Neural cell (in vitro differentiated cells): ENCODE measurements at regions not wholly inside any gene's neighbourhood (a gene's known extent, or its start where the extent isn't known, plus 50 kb on each side); places are given as distances from the start of the nearest gene placed in this dataset.

Experiments
- H2AFZ ChIP-seq: fragments of 200-600, 300-800 bp; sonication (generic), shearing (Covaris generic); 2 replicates; pipeline ENCODE4 v1.6.0; 2014; ENCODE audit warnings: low read depth, mild to moderate bottlenecking, antibody characterized with exemption, low read length, moderate library complexity
- H3F3A ChIP-seq: fragments of 200-600 bp; shearing (Covaris generic); 2 replicates; pipeline ENCODE4 v1.6.1; 2016; ENCODE audit warnings: mild to moderate bottlenecking, moderate library complexity, mixed read lengths, antibody characterized with exemption, low read length; ENCODE audit not compliant: insufficient read depth, poor library complexity, severe bottlenecking
- H3K27ac ChIP-seq: fragments of 200-600, 300-800 bp; sonication (generic), shearing (Covaris generic); 2 replicates; pipeline ENCODE4 v1.5.1; 2014; ENCODE audit warnings: mild to moderate bottlenecking, low read length, moderate library complexity
- H3K27me3 ChIP-seq: fragments of 300-800, 200-600 bp; sonication (generic), shearing (Covaris generic); 2 replicates; pipeline ENCODE4 v1.6.0; 2014; ENCODE audit warnings: mild to moderate bottlenecking, low read depth, low read length, moderate library complexity; ENCODE audit not compliant: insufficient read depth
- H3K36me3 ChIP-seq: fragments of 300-800, 200-600 bp; sonication (generic), shearing (Covaris generic); 2 replicates; pipeline ENCODE4 v1.5.1; 2014; ENCODE audit warnings: mild to moderate bottlenecking, antibody characterized with exemption, low read length, moderate library complexity; ENCODE audit not compliant: insufficient read depth
- H3K4me2 ChIP-seq: fragments of 300-800, 200-600 bp; sonication (generic), shearing (Covaris generic); 2 replicates; pipeline ENCODE4 v1.6.0; 2014; ENCODE audit warnings: mild to moderate bottlenecking, low read length
- H3K4me3 ChIP-seq: fragments of 300-800, 200-600 bp; sonication (generic), shearing (Covaris generic); 2 replicates; pipeline ENCODE4 v1.5.1; 2014; ENCODE audit warnings: mild to moderate bottlenecking, low read length, moderate library complexity
- H3K79me2 ChIP-seq: fragments of 200-600 bp; shearing (Covaris generic); replicated peaks from 2 replicates; pipeline ENCODE4 v1.6.0; 2014; ENCODE audit warnings: mild to moderate bottlenecking, low read length, moderate library complexity; ENCODE audit not compliant: insufficient read depth
- H3K9ac ChIP-seq: fragments of 300-800, 200-600 bp; sonication (generic), shearing (Covaris generic); 2 replicates; pipeline ENCODE4 v1.6.1; 2016; ENCODE audit warnings: mild to moderate bottlenecking, low read length, mixed read lengths
- H3K9me2 ChIP-seq: fragments of 200-600 bp; shearing (Covaris generic); 2 replicates; pipeline ENCODE4 v1.6.1; 2016; ENCODE audit warnings: mild to moderate bottlenecking, low read length, mixed read lengths; ENCODE audit not compliant: insufficient read depth
- H3K9me3 ChIP-seq: fragments of 200-600, 300-800 bp; sonication (generic), shearing (Covaris generic); 2 replicates; pipeline ENCODE4 v1.6.1; 2016; ENCODE audit warnings: mild to moderate bottlenecking, mixed run types, low read length, moderate library complexity, mixed read lengths
- H4K20me1 ChIP-seq: fragments of 200-600 bp; shearing (Covaris generic); 2 replicates; pipeline ENCODE4 v1.6.1; 2016; ENCODE audit warnings: mild to moderate bottlenecking, mixed run types; ENCODE audit not compliant: insufficient read depth
- EP300 ChIP-seq: fragments of 450-650 bp; conservative IDR thresholded peaks from 2 replicates; pipeline ENCODE4 v1.6.1; 2014; ENCODE audit warnings: antibody characterized with exemption, mild to moderate bottlenecking, moderate library complexity; ENCODE audit not compliant: poor library complexity, severe bottlenecking
- EZH2 ChIP-seq: fragments of 200-600, 300-800 bp; shearing (Covaris generic), sonication (generic); IDR thresholded peaks from 2 replicates; pipeline ENCODE4 v1.6.1; 2014; ENCODE audit warnings: antibody characterized with exemption, low read length, borderline replicate concordance, mild to moderate bottlenecking; ENCODE audit not compliant: insufficient read depth, poor library complexity, severe bottlenecking
- MXI1 ChIP-seq: fragments of 450-650 bp; conservative IDR thresholded peaks from 2 replicates; pipeline ENCODE4 v1.6.1; 2014; ENCODE audit warnings: antibody characterized with exemption, mild to moderate bottlenecking; ENCODE audit not compliant: poor library complexity, severe bottlenecking
- POLR2AphosphoS5 ChIP-seq: IDR thresholded peaks from 2 replicates; pipeline ENCODE4 v1.6.1; 2012
- RAD21 ChIP-seq: fragments of 450-650 bp; conservative IDR thresholded peaks from 2 replicates; pipeline ENCODE4 v1.6.1; 2014; ENCODE audit warnings: antibody characterized with exemption, mild to moderate bottlenecking, moderate library complexity
- SMC3 ChIP-seq: fragments of 450-650 bp; conservative IDR thresholded peaks from 2 replicates; pipeline ENCODE4 v1.6.1; 2014; ENCODE audit warnings: antibody characterized with exemption, mild to moderate bottlenecking, moderate library complexity; ENCODE audit not compliant: poor library complexity
- TAF1 ChIP-seq: IDR thresholded peaks from 2 replicates; pipeline ENCODE4 v1.6.1; 2012; ENCODE audit warnings: low read depth
- TF ChIP-seq, protein P1 (sequence below): fragments of 450-650 bp; IDR thresholded peaks from 2 replicates; pipeline ENCODE4 v1.5.1; 2014; ENCODE audit warnings: antibody characterized with exemption, mild to moderate bottlenecking, moderate library complexity; ENCODE audit not compliant: poor library complexity, severe bottlenecking
- TF ChIP-seq, protein P2 (sequence below): IDR thresholded peaks from 2 replicates; pipeline ENCODE4 v1.6.1; 2012; ENCODE audit warnings: borderline replicate concordance

GRCh38 chr2:228927028-228928010 is 343.8 kb downstream of the PID1 start:
- no peaks in the 10 kb centered on the region for H3K27me3 ChIP-seq
- H3K27ac ChIP-seq: no peak overlapping the region
- H4K20me1 ChIP-seq: no peaks in the 10 kb centered on the region
- no peak overlapping the region for H2AFZ ChIP-seq
- no peaks in the 10 kb centered on the region for H3K9me2 ChIP-seq
- no peaks in the 10 kb centered on the region for H3K9me3 ChIP-seq
- TF ChIP-seq EP300 (no peak), RAD21 (no peak), POLR2AphosphoS5 (no peak), SMC3 (no peak), EZH2 (no peak), TAF1 (no peak), MXI1 (no peak)
- TF ChIP-seq, protein P1, sequence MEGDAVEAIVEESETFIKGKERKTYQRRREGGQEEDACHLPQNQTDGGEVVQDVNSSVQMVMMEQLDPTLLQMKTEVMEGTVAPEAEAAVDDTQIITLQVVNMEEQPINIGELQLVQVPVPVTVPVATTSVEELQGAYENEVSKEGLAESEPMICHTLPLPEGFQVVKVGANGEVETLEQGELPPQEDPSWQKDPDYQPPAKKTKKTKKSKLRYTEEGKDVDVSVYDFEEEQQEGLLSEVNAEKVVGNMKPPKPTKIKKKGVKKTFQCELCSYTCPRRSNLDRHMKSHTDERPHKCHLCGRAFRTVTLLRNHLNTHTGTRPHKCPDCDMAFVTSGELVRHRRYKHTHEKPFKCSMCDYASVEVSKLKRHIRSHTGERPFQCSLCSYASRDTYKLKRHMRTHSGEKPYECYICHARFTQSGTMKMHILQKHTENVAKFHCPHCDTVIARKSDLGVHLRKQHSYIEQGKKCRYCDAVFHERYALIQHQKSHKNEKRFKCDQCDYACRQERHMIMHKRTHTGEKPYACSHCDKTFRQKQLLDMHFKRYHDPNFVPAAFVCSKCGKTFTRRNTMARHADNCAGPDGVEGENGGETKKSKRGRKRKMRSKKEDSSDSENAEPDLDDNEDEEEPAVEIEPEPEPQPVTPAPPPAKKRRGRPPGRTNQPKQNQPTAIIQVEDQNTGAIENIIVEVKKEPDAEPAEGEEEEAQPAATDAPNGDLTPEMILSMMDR: no peak
- TF ChIP-seq, protein P2, sequence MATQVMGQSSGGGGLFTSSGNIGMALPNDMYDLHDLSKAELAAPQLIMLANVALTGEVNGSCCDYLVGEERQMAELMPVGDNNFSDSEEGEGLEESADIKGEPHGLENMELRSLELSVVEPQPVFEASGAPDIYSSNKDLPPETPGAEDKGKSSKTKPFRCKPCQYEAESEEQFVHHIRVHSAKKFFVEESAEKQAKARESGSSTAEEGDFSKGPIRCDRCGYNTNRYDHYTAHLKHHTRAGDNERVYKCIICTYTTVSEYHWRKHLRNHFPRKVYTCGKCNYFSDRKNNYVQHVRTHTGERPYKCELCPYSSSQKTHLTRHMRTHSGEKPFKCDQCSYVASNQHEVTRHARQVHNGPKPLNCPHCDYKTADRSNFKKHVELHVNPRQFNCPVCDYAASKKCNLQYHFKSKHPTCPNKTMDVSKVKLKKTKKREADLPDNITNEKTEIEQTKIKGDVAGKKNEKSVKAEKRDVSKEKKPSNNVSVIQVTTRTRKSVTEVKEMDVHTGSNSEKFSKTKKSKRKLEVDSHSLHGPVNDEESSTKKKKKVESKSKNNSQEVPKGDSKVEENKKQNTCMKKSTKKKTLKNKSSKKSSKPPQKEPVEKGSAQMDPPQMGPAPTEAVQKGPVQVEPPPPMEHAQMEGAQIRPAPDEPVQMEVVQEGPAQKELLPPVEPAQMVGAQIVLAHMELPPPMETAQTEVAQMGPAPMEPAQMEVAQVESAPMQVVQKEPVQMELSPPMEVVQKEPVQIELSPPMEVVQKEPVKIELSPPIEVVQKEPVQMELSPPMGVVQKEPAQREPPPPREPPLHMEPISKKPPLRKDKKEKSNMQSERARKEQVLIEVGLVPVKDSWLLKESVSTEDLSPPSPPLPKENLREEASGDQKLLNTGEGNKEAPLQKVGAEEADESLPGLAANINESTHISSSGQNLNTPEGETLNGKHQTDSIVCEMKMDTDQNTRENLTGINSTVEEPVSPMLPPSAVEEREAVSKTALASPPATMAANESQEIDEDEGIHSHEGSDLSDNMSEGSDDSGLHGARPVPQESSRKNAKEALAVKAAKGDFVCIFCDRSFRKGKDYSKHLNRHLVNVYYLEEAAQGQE: no peak
- H3K79me2 ChIP-seq: no peaks in the 10 kb centered on the region
- no peaks in the 10 kb centered on the region for H3K36me3 ChIP-seq
- no peak overlapping the region for H3K4me3 ChIP-seq
- H3K4me2 ChIP-seq: no peak overlapping the region
- H3F3A ChIP-seq: no peaks in the 10 kb centered on the region
- H3K9ac ChIP-seq: no peak overlapping the region

DNA sequence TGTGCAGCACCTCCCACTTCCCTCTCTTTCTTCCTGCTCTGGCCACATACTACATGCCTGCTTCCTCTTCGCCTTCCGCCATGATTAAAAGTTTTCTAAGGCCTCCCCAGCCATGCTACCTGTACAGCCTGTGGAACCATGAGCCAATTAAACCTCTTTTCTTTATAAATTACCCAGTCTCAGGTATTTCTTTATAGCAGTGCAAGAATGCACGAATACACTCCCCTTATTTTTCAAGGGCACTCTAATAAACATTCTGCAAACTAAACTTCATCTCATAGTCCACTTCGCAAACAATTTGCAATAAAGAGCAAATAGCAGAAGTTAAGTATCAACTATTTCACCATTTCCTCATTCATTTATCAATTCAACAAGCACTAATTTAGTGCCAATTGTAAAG is 351.3 kb downstream of the PID1 start:
- Histone ChIP-seq H2AFZ (no peak overlapping the region), H3K27ac (no peak overlapping the region), H3K36me3 (no peaks in the 10 kb centered on the region), H3F3A (no peaks in the 10 kb centered on the region), H3K9me3 (no peaks in the 10 kb centered on the region), H3K9ac (no peak overlapping the region), H4K20me1 (no peaks in the 10 kb centered on the region), H3K4me3 (no peak overlapping the region), H3K79me2 (no peaks in the 10 kb centered on the region), H3K4me2 (no peak overlapping the region), H3K9me2 (no peaks in the 10 kb centered on the region), H3K27me3 (no peaks in the 10 kb centered on the region)
- no peak for TF ChIP-seq SMC3
- no peak for TF ChIP-seq POLR2AphosphoS5
- TF ChIP-seq EP300: no peak
- TF ChIP-seq MXI1: no peak
- TF ChIP-seq, protein P2: no peak
- no peak for TF ChIP-seq RAD21
- TF ChIP-seq, protein P1: no peak
- TF ChIP-seq EZH2: no peak
- no peak for TF ChIP-seq TAF1
